ENCODE measurements at regions not wholly inside any gene's neighbourhood (a gene's known extent, or its start where the extent isn't known, plus 50 kb on each side); places are given as distances from the start of the nearest gene placed in this dataset.

GRCh38 chr1:191890433-191891088, 267.7 kb upstream of the RGS18 start:
- TF ChIP-seq YY1 (IDR thresholded peaks at IDR 0.05; ENCODE audit: insufficient read depth, insufficient read length) (no peak), ZNF274 (IDR thresholded peaks at IDR 0.05; ENCODE audit: low read depth, low read length) (no peak), SUZ12 (IDR thresholded peaks at IDR 0.05; ENCODE audit: extremely low read depth, insufficient read depth, insufficient read length) (no peak)

Measured in NT2/D1 (cell line).